ENCODE measurements at regions not wholly inside any gene's neighbourhood (a gene's known extent, or its start where the extent isn't known, plus 50 kb on each side); places are given as distances from the start of the nearest gene placed in this dataset.

GRCh38 chr7:70907259-70908247 is 224.4 kb upstream of the GALNT17 start:
- DNase-seq (ENCODE audit: low read depth, low spot score) = no peak

DNA sequence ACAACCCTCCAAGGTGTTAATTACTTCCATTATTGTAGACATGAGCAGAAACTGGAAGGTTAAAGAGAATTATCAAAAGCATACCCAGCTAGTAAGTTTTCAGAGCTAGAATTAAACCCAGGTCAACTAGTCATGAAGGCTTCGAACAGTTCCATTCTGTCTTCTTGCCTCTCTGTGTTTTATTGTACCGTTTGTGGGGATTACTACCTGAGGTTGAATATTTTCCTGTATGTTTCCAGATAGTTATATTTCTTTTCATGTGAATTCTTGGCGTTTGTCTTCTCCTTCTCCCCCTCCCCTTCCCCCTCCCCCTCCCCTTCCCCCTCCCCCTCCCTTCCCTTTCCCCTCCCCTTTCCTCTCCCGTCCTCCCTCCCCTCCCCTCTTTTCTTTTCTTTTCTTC is 218.0 kb upstream of the GALNT17 start:
- DNase-seq (ENCODE audit: low read depth, low spot score) = no peak

GRCh38 chr7:70915067-70915466 is 216.9 kb upstream of the GALNT17 start:
- no peak for DNase-seq (ENCODE audit: low read depth, low spot score)

- peak; percentile 88 for DNase-seq (ENCODE audit: low read depth, low spot score)
Measured at GRCh38 chr7:70919481-70920073, 212.4 kb upstream of the GALNT17 start.

DNA sequence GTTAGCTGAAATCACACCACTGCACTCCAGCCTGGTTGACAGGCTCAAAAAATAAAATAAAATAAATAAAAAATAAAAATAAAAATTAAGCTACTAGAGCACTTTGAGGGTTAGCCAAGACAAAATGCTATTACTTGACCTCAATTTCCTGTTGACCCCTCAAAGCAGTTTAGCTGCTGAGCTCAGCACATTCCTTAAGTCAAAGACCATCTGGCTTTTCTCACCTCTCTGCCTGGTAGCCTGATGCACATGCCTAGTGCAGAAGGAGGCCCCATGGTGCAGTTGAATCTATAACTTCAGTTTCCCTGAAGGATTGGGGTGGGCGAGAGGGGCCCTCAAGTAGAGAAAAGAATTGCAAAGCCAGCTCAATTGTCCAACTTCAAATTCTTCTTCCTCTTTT is 211.1 kb upstream of the GALNT17 start:
- DNase-seq (ENCODE audit: low read depth, low spot score) = peak; percentile 63

DNA sequence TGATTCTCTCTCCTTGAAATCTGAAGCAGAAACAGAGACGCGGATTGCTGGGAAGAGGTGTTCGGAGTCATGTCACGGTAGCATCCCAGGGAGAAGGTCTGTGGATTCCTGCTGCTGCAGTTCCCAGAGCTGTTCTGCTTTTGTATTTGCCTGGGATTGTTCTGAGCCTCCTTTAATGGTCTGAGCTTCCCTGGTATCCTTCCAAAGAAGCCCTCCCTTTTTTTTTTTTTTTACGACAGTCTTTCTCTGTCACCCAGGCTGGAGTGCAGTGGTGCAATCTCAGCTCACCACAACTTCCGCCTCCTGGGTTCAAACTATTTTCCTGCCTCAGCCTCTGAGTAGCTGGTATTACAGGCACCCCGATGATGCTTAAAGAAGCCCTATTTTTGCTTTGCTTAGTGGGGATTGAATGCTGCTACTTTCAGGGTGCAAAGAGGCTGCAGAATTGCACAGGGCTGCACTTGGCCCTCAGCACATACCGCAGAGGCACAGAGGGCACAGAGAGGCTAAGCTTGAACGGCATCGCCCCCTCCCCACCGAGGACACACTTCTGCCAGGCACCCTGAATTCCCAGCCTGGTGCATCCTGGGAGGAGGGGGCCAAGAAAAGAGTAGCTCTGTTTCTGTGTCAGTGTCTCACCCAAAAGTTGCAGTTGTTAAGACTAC is 208.6 kb upstream of the GALNT17 start:
- DNase-seq (ENCODE audit: low read depth, low spot score) = peak; percentile 53

- DNase-seq (ENCODE audit: low read depth, low spot score) = peak; percentile 65
Measured at GRCh38 chr7:70925411-70926115, 206.4 kb upstream of the GALNT17 start.

GRCh38 chr7:70926666-70927065 is 205.3 kb upstream of the GALNT17 start:
- no peak for DNase-seq (ENCODE audit: low read depth, low spot score)

GRCh38 chr7:70935311-70935710 is 196.6 kb upstream of the GALNT17 start:
- DNase-seq (ENCODE audit: low read depth, low spot score) = no peak

- peak; percentile 19 for DNase-seq (ENCODE audit: low read depth, low spot score)
Measured at GRCh38 chr7:70935854-70936253, 196.1 kb upstream of the GALNT17 start.

GRCh38 chr7:70937424-70937823 is 194.5 kb upstream of the GALNT17 start:
- no peak for DNase-seq (ENCODE audit: low read depth, low spot score)

DNA sequence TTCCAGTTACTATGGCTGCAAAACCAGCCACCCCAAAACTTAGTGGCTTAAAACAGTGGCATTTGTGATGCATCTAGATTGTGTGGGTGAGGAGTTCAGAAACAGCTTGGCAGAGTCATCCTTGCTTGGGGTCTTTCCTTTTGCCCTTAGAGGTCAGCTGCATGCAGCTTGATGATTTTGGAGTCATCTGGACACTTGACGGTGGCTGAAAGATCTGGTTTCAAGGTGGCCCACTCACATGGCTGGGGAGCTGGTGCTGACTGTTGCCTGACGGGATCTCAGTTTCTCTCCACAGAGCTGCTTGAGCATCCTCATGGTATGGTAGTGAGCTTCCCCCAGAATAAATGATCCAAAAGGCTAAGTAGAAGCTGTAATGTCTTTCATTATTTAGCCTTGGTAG is 191.3 kb upstream of the GALNT17 start:
- no peak for DNase-seq (ENCODE audit: low read depth, low spot score)

GRCh38 chr7:70942791-70943190 is 189.2 kb upstream of the GALNT17 start:
- no peak for DNase-seq (ENCODE audit: low read depth, low spot score)

GRCh38 chr7:70944516-70944915 is 187.4 kb upstream of the GALNT17 start:
- DNase-seq (ENCODE audit: low read depth, low spot score) = no peak

DNA sequence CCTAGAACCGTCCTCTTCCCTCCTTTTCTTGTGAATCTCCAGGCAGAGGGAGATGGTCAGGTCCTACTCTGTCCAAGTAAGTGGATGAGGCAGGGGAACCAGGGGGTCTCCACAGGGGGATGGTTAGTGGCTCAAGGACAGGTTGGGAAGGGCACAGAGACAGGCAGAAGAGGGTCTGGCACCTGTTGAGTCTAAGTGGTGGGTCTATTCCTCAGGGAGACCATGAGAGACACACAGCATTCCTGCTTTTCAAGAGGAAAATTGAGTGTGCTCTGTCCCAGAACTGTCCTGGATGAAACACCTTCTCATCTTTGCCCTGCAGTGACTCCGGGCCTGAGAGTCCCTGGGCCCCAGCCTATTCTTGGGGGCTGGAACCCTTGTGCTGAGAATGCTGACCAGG is 184.8 kb upstream of the GALNT17 start:
- no peak for DNase-seq (ENCODE audit: low read depth, low spot score)

- DNase-seq (ENCODE audit: low read depth, low spot score) = no peak
Measured at GRCh38 chr7:70949862-70950261, 182.1 kb upstream of the GALNT17 start.

DNA sequence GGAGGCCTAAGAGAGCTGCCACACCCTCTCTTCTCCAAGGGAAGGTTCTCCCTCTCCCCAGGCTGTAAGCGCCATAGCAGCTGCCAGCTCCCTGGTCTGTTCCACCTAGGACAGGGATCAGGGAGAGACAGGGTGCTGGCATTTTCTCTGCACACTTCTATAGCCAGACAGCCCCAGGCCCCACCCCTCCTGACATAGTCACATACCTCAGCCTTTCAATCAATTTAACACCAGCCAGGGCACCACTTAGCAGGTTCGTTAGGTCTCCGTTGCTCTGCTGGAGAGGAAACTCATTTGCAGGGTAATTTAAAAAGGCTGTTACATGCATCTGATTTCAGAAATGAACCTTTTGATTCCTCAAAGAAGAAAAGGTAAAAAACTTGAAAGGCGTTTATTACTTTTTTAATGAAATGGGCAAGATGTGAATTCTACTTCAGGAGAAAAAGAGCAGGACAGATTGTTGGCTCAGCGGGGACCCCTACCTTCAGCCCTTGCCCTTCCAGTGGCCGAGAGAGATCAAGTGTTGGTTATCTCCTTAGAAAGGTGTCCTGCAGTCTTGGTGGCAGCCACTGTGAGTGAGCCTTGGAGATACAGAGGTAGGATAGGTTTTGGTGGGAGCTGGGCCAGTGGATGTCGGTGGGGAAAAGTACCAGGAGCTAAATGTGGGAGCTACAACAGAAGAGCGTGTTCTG is 180.5 kb upstream of the GALNT17 start:
- peak; percentile 51 for DNase-seq (ENCODE audit: low read depth, low spot score)

DNA sequence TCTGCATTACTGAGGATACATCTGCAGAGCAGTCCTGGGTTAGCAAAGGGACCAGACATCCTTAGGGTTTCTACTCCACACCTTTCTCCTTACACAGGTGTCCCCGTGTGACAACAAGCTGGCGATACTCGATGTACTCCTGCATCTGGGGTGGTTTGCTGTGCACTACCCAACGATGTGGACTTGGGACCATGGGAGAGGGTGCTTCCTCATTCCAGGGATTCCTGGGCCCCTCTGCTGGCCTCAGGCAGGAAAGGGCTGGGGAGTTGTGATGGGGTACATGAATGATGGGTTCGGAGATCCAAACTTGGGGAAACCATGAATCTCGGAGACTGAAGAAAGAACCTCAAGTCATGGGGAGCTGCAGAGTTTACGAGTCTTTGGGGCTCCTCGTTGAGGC is 179.6 kb upstream of the GALNT17 start:
- DNase-seq (ENCODE audit: low read depth, low spot score) = peak; percentile 10

DNA sequence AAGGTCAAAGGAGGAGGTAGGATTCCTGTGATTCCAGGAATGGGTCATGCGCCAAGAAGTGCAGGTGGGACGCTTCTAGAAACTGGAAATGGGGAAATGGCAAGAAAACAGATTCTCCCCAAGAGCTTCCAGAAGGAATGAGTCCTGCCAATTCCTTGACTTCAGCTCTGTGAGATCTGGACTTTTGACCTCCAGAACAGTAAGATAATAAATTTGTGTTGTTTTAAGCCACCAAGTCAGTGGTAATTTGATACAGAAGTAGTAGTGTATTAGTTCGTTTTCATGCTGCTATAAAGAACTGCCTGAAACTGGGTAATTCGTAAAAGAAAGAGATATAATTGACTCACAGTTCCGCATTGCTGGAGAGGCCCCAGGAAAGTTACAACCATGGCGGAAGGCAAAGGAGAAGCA is 178.6 kb upstream of the GALNT17 start:
- DNase-seq (ENCODE audit: low read depth, low spot score) = no peak

- DNase-seq (ENCODE audit: low read depth, low spot score) = no peak
Measured at GRCh38 chr7:70953796-70954195, 178.1 kb upstream of the GALNT17 start.

- DNase-seq (ENCODE audit: low read depth, low spot score) = no peak
Measured at GRCh38 chr7:70972693-70973092, 159.3 kb upstream of the GALNT17 start.
